BJ (cell line): ENCODE measurements at regions not wholly inside any gene's neighbourhood (a gene's known extent, or its start where the extent isn't known, plus 50 kb on each side); places are given as distances from the start of the nearest gene placed in this dataset. TPM values are rescaled to one million over a fixed set of nuclear protein-coding genes. Genes with fewer than 3 reads are reported as not detected.
"Not testable (repeated sequence)": the region's sequence is repeated elsewhere in the genome, so short reads cannot be mapped to it uniquely, and the experiment has no call there.

Experiments
- CTCF ChIA-PET: fragments of 350-600 bp; formaldehyde crosslinking; extraction: SDS; loops from one replicate; lab custom pipeline; 2021; ENCODE audit warnings: antibody characterized with exemption, inconsistent platforms; lab: Yijun Ruan, JAX
- POLR2A ChIA-PET: fragments of 300-600 bp; sonication (Branson Sonifier 250); formaldehyde crosslinking; extraction: SDS; loops from one replicate; lab custom pipeline; 2021; ENCODE audit warnings: antibody characterized with exemption; lab: Charles Lee
- DNase-seq: peaks from one replicate; pipeline ENCODE4 v3.0.0-alpha.2; 2011; ENCODE audit warnings: low read depth
- H3K27me3 ChIP-seq: 2 replicates; pipeline ENCODE4 v1.6.0; 2011; ENCODE audit warnings: low read length; ENCODE audit not compliant: control insufficient read depth, insufficient read depth
- H3K36me3 ChIP-seq: 2 replicates; pipeline ENCODE4 v1.5.1; 2011; ENCODE audit warnings: low read length; ENCODE audit not compliant: control insufficient read depth, insufficient read depth
- H3K4me3 ChIP-seq: 2 replicates; pipeline ENCODE4 v1.5.1; 2011; ENCODE audit warnings: low read depth, mild to moderate bottlenecking, control low read depth, low read length
- CTCF ChIP-seq: IDR thresholded peaks from 2 replicates; pipeline ENCODE4 v1.5.1; 2011; ENCODE audit warnings: low read depth, mild to moderate bottlenecking, control low read depth, inconsistent platforms, low read length, moderate library complexity; ENCODE audit not compliant: insufficient read depth
- small RNA-seq: library from RNA; depleted of rRNA; stranded (forward); fragments of <200 nt; gene quantifications from one replicate; pipeline ENCODE3, GENCODE V24; 2012; ENCODE audit warnings: low replicate concordance, low read depth; ENCODE audit not compliant: insufficient read length

GRCh38 chrY:16454799-16455198, 1425.2 kb downstream of the CDY2B start:
- DNase-seq, result no peak
- no peaks in the 10 kb centered on the region for H3K27me3 ChIP-seq
- ChIA-PET POLR2A (no interaction called here), CTCF (no interaction called here)
- H3K4me3 ChIP-seq, result no peak overlapping the region
- TF ChIP-seq CTCF, result no peak
- no peaks in the 10 kb centered on the region for H3K36me3 ChIP-seq

GRCh38 chrY:16446152-16446551, 1433.9 kb downstream of the CDY2B start:
- Histone ChIP-seq H3K27me3 (no peaks in the 10 kb centered on the region), H3K4me3 (no peak overlapping the region), H3K36me3 (no peaks in the 10 kb centered on the region)
- no peak for TF ChIP-seq CTCF
- DNase-seq, result no peak
- ChIA-PET POLR2A (no interaction called here), CTCF (no interaction called here)

- H3K4me3 ChIP-seq, CTCF ChIA-PET, DNase-seq, H3K27me3 ChIP-seq, H3K36me3 ChIP-seq, POLR2A ChIA-PET: not testable (repeated sequence)
These were observed 1470.7 kb downstream of the CDY2B start for GRCh38 chrY:16409206-16409923.

- POLR2A ChIA-PET, H3K36me3 ChIP-seq, H3K4me3 ChIP-seq, H3K27me3 ChIP-seq, DNase-seq, CTCF ChIA-PET: not testable (repeated sequence)
These were observed 1500.6 kb downstream of the CDY2B start for GRCh38 chrY:16379458-16379857.

DNA sequence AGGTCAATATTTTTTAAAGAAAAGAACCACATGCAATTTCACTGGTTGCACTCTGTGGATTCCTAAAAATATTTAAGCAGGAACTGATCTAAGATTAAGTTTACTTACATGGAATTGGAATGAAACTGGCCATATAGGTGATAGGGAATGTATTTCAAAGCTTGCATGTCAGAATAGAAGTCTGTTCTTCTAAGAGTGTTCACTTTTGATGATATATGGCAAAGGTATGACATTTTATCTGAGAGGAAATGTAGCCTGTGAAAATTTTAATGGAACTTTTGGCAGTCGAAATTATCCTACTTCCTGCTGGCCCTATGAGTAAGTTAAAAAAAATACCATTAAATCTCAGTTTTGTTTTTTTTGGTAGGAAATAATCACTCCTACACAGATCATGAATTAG, 1538.4 kb downstream of the CDY2B start:
- CTCF ChIA-PET, DNase-seq, H3K36me3 ChIP-seq, H3K27me3 ChIP-seq, POLR2A ChIA-PET, H3K4me3 ChIP-seq: not testable (repeated sequence)

GRCh38 chrY:16330032-16330758, 1549.8 kb downstream of the CDY2B start:
- POLR2A ChIA-PET, H3K4me3 ChIP-seq, H3K36me3 ChIP-seq, H3K27me3 ChIP-seq, DNase-seq, CTCF ChIA-PET: not testable (repeated sequence)

- CTCF ChIA-PET, DNase-seq, H3K36me3 ChIP-seq, POLR2A ChIA-PET, H3K4me3 ChIP-seq, H3K27me3 ChIP-seq: not testable (repeated sequence)
These were observed 1550.7 kb downstream of the CDY2B start for GRCh38 chrY:16329135-16329820.

Small RNA genes lying in the stretch of these regions (small RNA-seq; reads per million reads assigned to genes)
- not detected for gene RNU6-184P
